AG04449 (cell line): ENCODE measurements at regions not wholly inside any gene's neighbourhood (a gene's known extent, or its start where the extent isn't known, plus 50 kb on each side); places are given as distances from the start of the nearest gene placed in this dataset.

ENCODE experiments used
- CTCF ChIA-PET: fragments of 350-600 bp; formaldehyde crosslinking; extraction: SDS; loops from one replicate; lab custom pipeline; 2021; ENCODE audit warnings: antibody characterized with exemption; lab: Yijun Ruan, JAX
- POLR2A ChIA-PET: fragments of 400-600, 350-600 bp; formaldehyde crosslinking; extraction: SDS; loops from one replicate; lab custom pipeline; 2020; ENCODE audit warnings: antibody characterized with exemption, inconsistent platforms; lab: Yijun Ruan, JAX
- DNase-seq: peaks from one replicate; pipeline ENCODE4 v3.0.0-alpha.2; 2010; ENCODE audit warnings: low read depth, low spot score
- H3K4me3 ChIP-seq: 2 replicates; pipeline ENCODE4 v1.5.1; 2011; ENCODE audit warnings: low read depth, mild to moderate bottlenecking, control low read depth, low read length
- CTCF ChIP-seq: IDR thresholded peaks from one replicate; pipeline ENCODE4 v1.5.1; 2011; ENCODE audit warnings: mild to moderate bottlenecking, moderate library complexity, low read length, control low read depth, inconsistent platforms; ENCODE audit not compliant: insufficient read depth; ENCODE audit errors: missing control alignments

- DNase-seq: no peak
- POLR2A ChIA-PET: no interaction called here
Observed at GRCh38 chr6:40906759-40907158, 132.3 kb downstream of the UNC5CL start.

GRCh38 chr6:40904583-40905194 lies 134.3 kb downstream of the UNC5CL start:
- POLR2A ChIA-PET: no interaction called here
- no peak for TF ChIP-seq CTCF
- CTCF ChIA-PET: interaction anchor here (1.3 to 2.9 kb wide), 4 partner anchors 9 to 123 kb away, joined by 3 to 16 read pairs (median 6); no protein-coding TSS in a partner anchor
- DNase-seq: no peak
- H3K4me3 ChIP-seq: no peak overlapping the region

More at GRCh38 chr6:40906759-40907158, 132.3 kb downstream of the UNC5CL start:
- CTCF ChIA-PET: interaction anchor here (2.9 kb wide), 1 partner anchor 121 kb away, joined by 16 read pairs; no protein-coding TSS in a partner anchor
- H3K4me3 ChIP-seq: no peak overlapping the region
- TF ChIP-seq CTCF: no peak

- ChIA-PET POLR2A (interaction anchor here (1.2 kb wide), 1 partner anchor 32 kb away, joined by 5 read pairs; no protein-coding TSS in a partner anchor), CTCF (interaction anchor here (1.3 to 2.4 kb wide), 3 partner anchors 8 to 124 kb away, joined by 5 to 7 read pairs (median 7); no protein-coding TSS in a partner anchor)
- no peak for DNase-seq
- no peak for TF ChIP-seq CTCF
- H3K4me3 ChIP-seq: no peak overlapping the region
Observed at GRCh38 chr6:40903456-40903855, 135.6 kb downstream of the UNC5CL start.

GRCh38 chr6:40901322-40902055 lies 137.5 kb downstream of the UNC5CL start:
- TF ChIP-seq CTCF: no peak
- ChIA-PET CTCF (interaction anchor here (1.0 to 17.3 kb wide), 5 partner anchors 10 to 123 kb away, joined by 3 to 389 read pairs (median 4); no protein-coding TSS in a partner anchor), POLR2A (no interaction called here)
- no peak overlapping the region for H3K4me3 ChIP-seq
- no peak for DNase-seq

GRCh38 chr6:40900791-40901190 lies 138.2 kb downstream of the UNC5CL start:
- POLR2A ChIA-PET: no interaction called here

More at GRCh38 chr6:40900791-40901190, 138.2 kb downstream of the UNC5CL start:
- no peak overlapping the region for H3K4me3 ChIP-seq
- CTCF ChIA-PET: interaction anchor here (1.0 to 17.3 kb wide), 5 partner anchors 9 to 124 kb away, joined by 3 to 389 read pairs (median 4); no protein-coding TSS in a partner anchor
- TF ChIP-seq CTCF: no peak
- no peak for DNase-seq
